NCI-H1417 (cell line): ENCODE measurements at regions not wholly inside any gene's neighbourhood (a gene's known extent, or its start where the extent isn't known, plus 50 kb on each side); places are given as distances from the start of the nearest gene placed in this dataset.

ENCODE experiments used
- DNase-seq, 3 experiments: peaks; one replicate each; lab custom pipeline; 2025; lab: John Stamatoyannopoulos, UW

DNA sequence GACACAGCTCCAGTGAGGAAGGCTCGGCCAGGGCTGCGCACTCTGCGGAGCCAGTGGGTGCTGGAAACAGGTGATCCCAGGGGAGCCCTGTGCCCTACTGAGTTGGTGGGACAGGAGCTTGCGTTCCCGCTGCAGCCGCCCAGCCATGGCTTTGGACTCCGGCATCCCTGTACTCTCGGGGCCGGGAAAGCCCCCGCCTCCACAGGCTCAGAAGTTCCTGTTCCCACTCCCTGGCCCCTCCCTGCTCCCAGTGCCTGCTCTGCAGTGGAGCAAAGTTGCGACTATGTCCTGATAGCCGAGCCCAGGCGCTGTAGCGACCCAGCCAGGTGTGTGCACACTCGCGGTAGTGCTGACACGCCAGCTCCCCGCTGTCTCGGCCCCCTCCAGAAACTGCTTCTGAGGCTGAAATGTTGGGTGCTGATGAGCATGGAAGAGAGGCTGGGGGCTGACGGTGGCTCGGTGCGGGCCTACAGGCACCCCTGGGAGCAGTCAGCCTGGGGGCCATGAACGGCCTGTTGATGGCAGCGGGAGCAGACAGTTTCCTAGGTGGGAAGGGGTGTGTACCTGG lies 344.6 kb upstream of the MGAT4C start:
- no peak for DNase-seq

GRCh38 chr12:86597431-86597830 lies 341.2 kb upstream of the MGAT4C start:
- DNase-seq: no peak

- no peak for DNase-seq
Measured at GRCh38 chr12:86590296-86590695, 334.1 kb upstream of the MGAT4C start.

DNA sequence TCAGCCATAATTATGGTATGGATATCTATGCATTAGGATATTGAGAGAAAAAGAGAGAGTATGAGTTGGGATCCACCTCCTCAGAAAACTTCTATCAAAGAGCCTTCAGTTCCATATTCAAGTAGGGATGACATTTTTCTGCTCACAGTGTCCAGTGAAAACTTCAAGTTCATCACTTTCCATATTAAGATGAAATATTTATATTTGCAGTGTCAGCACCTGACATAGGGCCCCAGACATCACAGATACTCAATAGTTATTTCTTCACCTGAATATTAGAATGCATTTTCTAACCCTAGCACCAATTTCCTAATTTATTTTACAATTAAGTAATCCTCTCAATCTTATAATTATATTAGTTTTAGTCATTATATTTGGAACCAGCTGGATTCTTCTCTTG lies 318.0 kb upstream of the MGAT4C start:
- no peak for DNase-seq

DNA sequence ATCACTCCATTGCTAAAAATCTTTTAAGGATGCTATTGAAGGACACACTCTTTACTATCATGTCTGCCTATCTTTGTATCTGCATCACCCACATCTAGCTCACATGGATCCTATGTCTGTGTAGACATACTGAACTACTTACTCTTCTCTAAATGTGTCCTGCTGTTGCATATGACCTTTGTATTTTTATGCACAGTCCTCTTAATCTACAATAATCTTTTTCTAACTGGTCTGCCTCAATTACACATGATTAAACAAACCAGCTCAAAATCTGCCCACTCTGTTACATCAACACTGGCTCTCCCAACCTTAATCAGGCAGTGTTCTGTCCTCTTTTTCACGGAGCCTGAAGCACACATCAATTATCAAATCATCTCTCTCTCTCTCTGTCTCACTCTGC lies 316.3 kb upstream of the MGAT4C start:
- DNase-seq: peak in 1 of 3 experiments; percentile 44

DNA sequence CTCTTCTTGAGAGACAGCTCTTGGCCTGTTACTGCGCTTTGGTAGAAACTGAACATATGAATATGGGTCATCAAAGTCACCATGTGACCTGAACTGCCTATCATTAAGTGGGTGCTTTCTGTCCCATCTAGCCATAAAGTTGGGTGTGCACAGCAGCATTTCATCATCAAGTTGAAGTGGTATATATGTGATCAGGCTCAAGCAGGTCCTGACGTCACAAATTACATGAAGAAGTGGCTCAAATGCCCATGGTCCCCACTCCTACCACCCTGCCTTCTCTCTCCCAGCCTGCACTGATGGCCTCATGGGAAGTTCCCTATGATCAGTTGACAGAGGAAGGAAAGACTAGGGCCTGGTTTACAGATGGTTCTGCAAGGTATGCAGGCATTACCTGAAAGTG lies 308.8 kb upstream of the MGAT4C start:
- DNase-seq: no peak

GRCh38 chr12:86555491-86555890 lies 299.3 kb upstream of the MGAT4C start:
- DNase-seq: peak in 1 of 3 experiments; percentile 30

GRCh38 chr12:86551146-86551571 lies 295.0 kb upstream of the MGAT4C start:
- no peak for DNase-seq

DNA sequence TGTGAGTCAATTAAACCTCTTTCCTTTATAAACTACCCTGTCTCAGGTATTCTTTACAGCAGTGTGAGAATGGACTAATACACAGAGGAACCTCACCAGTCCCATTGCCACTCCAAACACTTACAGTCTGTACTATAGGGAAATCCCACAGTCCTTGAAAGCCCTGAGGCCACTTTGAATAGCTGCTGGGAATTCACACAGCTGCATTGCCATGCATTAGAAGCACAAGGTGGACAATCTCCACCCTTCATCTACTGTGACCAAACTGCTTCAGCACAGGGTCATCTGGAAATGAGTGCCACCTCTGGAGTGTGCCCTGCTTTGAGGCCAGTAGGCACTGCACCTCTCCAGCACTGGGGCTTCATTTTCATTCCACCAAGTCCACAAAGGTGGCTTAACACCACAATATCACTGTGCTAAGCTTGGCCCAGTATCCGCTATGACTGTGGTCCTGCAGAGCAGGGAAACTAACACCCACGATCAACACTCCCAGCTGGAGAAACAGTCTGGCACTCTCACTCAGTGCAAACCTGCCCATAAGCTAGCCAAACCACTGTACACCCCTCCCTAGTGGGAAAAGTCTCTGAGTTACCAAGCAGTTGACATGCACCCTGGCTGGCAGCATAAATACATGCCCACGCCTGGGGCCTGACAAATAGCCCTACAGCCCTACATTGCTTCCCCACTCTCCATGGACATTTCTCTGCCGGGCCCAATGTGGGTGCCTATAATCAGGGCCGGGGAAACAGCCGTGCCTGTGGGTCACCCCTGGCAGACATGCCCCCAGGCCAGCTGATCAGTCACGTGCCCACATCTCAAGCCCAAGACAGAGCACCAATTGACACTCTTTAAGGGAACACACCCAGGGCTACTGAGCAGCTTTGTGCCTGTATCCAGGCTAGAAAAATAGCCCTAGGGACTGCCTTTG lies 294.3 kb upstream of the MGAT4C start:
- DNase-seq: no peak

DNA sequence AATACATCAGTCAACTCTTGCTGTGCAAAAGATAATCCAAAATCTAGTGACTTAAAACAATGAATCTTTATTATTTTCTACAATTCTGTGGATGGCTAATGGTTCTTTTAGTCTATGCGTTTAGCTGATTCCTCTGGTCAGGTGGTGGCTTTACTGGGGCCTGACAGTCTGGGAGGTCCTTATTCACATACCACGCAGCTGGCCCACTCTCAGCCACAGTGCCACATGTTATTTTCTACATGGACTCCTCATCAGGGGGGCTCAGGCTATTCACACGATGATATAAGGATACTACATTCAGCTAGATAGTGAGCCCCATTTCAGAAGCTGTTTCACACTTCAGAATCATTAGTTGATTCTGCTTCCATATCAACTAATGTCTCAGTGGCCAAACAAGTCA lies 287.5 kb upstream of the MGAT4C start:
- DNase-seq: no peak

GRCh38 chr12:86530996-86531655 lies 274.9 kb upstream of the MGAT4C start:
- DNase-seq: no peak

GRCh38 chr12:86526060-86526595 lies 269.9 kb upstream of the MGAT4C start:
- no peak for DNase-seq

DNA sequence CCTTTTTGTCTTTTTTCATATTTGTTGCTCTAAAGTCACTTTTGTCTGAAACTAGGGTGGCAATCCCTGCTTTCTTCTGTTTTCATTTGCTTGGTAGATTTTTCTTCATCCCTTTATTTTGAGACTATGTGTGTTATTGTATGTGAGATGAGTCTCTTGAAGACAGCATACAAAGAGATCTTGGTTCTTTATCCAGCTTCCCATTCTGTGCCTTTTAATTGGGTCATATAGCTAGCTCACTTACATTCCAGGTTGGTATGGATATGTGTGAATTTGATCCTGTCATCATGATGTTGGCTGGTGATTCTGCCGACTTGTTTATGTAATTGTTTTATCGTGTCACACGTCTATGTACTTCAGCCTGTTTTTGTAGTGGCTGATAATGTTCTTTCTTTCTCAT lies 267.7 kb upstream of the MGAT4C start:
- DNase-seq: no peak

DNA sequence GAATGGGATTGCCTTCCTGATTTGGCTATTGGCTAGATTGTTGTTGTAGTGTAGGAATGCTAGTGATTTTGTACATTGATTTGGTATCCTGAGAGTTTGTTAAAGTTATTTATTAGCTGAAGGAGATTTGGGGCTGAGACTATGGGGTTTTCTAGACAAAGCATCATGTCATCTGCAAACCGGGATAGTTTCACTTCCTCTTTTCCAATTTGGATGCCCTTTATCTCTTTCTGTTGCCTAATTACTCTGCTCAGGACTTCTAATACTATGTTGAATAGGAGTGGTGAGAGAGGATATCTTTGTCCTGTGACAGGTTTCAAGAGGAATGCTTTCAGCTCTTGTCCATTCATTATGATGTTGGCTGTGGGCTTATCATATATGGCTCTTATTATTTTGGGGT lies 265.7 kb upstream of the MGAT4C start:
- no peak for DNase-seq

DNA sequence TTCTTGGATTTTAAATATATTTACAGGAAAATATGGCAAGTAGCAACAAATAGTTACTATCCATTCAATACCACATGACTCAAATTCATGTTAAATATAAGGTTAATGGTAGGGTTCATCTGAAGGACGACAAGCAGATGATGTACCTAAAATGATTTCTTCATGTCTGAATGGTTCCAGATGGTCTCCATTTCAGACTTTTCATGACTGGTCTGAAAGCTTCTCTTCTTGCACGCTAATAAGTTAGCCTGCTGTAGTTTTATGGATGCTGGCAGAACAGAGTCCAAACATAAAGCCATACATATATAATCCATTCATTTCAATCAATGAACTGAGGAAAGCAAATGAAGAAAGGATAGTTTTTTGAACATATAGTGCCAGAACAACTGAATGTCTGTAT lies 257.0 kb upstream of the MGAT4C start:
- DNase-seq: no peak

- peak in 2 of 3 experiments; percentile 29 to 93 for DNase-seq
Measured at GRCh38 chr12:86496595-86496994, 240.4 kb upstream of the MGAT4C start.

GRCh38 chr12:86484473-86484872 lies 228.3 kb upstream of the MGAT4C start:
- DNase-seq: no peak

- DNase-seq: no peak
Measured at GRCh38 chr12:86473231-86473630, 217.0 kb upstream of the MGAT4C start.

- no peak for DNase-seq
Measured at GRCh38 chr12:86456776-86457175, 200.6 kb upstream of the MGAT4C start.

DNA sequence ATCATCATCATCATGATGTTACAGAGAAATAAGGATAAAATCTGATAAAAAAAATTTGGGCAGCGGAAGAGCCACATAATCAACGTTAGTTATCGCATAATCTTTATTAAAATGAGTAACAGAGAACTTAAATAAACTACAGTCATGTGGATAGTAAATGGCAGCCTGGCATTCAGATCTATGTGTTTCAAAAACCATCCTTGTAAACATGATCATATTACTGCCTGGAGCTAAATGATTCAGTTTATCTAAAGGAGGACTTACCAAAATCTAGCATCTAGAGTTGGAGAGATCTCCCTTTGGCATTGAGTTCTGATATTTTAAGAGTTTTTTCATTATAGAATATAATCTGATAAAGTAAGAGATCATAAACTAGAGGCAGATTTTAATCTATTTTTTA lies 200.1 kb upstream of the MGAT4C start:
- no peak for DNase-seq

- no peak for DNase-seq
Measured at GRCh38 chr12:86445356-86445755, 189.2 kb upstream of the MGAT4C start.

- DNase-seq: peak in 2 of 3 experiments; percentile 19 to 76
Measured at GRCh38 chr12:86435053-86435452, 178.9 kb upstream of the MGAT4C start.

DNA sequence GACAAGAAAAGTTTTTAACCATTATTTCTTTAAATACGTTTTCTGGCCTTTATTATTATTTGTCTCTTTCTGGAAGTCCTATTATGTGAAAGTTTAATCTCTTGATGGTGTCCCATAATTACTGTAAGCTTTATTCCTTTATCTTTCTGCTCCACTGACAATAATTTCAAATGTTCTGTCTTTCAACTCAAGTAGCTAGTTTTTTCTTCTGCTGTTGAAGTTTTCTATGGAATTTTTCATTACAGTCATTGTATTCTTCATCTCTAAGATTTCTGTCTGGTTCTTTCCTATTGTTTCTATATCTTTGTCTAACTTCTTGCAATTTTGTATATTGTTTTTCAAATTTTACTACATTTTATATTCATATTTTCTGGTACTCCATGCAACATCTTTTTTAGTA lies 173.6 kb upstream of the MGAT4C start:
- no peak for DNase-seq
